Vagina (tissue), 2 donors: ENCODE measurements at regions not wholly inside any gene's neighbourhood (a gene's known extent, or its start where the extent isn't known, plus 50 kb on each side); places are given as distances from the start of the nearest gene placed in this dataset.
"Not testable (repeated sequence)": the region's sequence is repeated elsewhere in the genome, so short reads cannot be mapped to it uniquely, and the experiment has no call there.

Experiments used
- CTCF ChIP-seq, 3 experiments: fragments of 450-650 bp in 2 of 3; fragments of 200-600 bp in 1 of 3; sonication (generic) in 1 of 3; IDR thresholded peaks; one replicate each; pipeline ENCODE4 v1.5.1; 2017 to 2019; ENCODE audit warnings: antibody characterized with exemption in 3 of 3, mild to moderate bottlenecking in 2 of 3, moderate library complexity in 2 of 3
- POLR2A ChIP-seq, 2 donors: fragments of 450-650 bp; IDR thresholded peaks; one replicate each; pipeline ENCODE4 v1.6.1; 2017; ENCODE audit warnings: antibody characterized with exemption in 2 of 2, mild to moderate bottlenecking in 2 of 2, moderate library complexity in 2 of 2

DNA sequence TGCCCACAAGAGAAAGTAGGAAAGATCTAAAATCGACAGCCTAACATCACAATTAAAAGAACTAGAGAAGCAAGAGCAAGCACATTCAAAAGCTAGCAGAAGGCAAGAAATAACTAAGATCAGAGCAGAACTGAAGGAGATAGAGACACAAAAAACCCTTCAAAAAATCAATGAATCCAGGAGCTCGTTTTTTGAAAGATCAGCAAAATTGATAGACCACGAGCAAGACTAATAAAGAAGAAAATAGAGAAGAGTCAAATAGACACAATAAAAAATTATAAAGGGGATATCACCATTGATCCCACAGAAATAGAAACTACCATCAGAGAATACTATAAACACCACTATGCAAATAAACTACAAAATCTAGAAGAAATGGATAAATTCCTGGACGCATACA, 693.6 kb upstream of the SETBP1 start:
- TF ChIP-seq CTCF, POLR2A (IDR thresholded peaks at IDR 0.05): not testable (repeated sequence)
